ENCODE measurements at regions not wholly inside any gene's neighbourhood (a gene's known extent, or its start where the extent isn't known, plus 50 kb on each side); places are given as distances from the start of the nearest gene placed in this dataset.

- TF ChIP-seq, protein P1, sequence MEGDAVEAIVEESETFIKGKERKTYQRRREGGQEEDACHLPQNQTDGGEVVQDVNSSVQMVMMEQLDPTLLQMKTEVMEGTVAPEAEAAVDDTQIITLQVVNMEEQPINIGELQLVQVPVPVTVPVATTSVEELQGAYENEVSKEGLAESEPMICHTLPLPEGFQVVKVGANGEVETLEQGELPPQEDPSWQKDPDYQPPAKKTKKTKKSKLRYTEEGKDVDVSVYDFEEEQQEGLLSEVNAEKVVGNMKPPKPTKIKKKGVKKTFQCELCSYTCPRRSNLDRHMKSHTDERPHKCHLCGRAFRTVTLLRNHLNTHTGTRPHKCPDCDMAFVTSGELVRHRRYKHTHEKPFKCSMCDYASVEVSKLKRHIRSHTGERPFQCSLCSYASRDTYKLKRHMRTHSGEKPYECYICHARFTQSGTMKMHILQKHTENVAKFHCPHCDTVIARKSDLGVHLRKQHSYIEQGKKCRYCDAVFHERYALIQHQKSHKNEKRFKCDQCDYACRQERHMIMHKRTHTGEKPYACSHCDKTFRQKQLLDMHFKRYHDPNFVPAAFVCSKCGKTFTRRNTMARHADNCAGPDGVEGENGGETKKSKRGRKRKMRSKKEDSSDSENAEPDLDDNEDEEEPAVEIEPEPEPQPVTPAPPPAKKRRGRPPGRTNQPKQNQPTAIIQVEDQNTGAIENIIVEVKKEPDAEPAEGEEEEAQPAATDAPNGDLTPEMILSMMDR (IDR thresholded peaks at IDR 0.05; ENCODE audit: insufficient read depth, low read length) = no peak
- TF ChIP-seq POLR2AphosphoS5 (IDR thresholded peaks at IDR 0.05; ENCODE audit: low read depth) = no peak
These were observed 1211.9 kb downstream of the PCDH18 start for GRCh38 chr4:136320465-136320813.

Measured in HL-60 (cell line).